ENCODE measurements at regions not wholly inside any gene's neighbourhood (a gene's known extent, or its start where the extent isn't known, plus 50 kb on each side); places are given as distances from the start of the nearest gene placed in this dataset.

- H3K4me3 Mint-ChIP-seq, result no peak overlapping the region
- no peak overlapping the region for H3K27ac Mint-ChIP-seq
- intact Hi-C loops (cut with micrococcal nuclease), result no loop called here
- peaks cover 17% of the 10 kb centered on the region for H3K9me3 Mint-ChIP-seq
- no peaks in the 10 kb centered on the region for H3K4me1 Mint-ChIP-seq (ENCODE audit: low read depth)
- H3K36me3 Mint-ChIP-seq (ENCODE audit: low read depth), result no peaks in the 10 kb centered on the region
- H3K27me3 Mint-ChIP-seq, result no peaks in the 10 kb centered on the region
Observed at GRCh38 chrX:14193547-14193946, 163.9 kb upstream of the GEMIN8 start.

GRCh38 chrX:14173873-14174272 is 144.2 kb upstream of the GEMIN8 start:
- no peaks in the 10 kb centered on the region for H3K27me3 Mint-ChIP-seq
- no peaks in the 10 kb centered on the region for H3K4me1 Mint-ChIP-seq (ENCODE audit: low read depth)
- no peak overlapping the region for H3K27ac Mint-ChIP-seq
- intact Hi-C loops (cut with micrococcal nuclease), result no loop called here
- H3K4me3 Mint-ChIP-seq, result no peak overlapping the region
- H3K36me3 Mint-ChIP-seq (ENCODE audit: low read depth), result no peaks in the 10 kb centered on the region
- no peaks in the 10 kb centered on the region for H3K9me3 Mint-ChIP-seq

- intact Hi-C loops (cut with micrococcal nuclease), result no loop called here
- H3K36me3 Mint-ChIP-seq (ENCODE audit: low read depth), result no peaks in the 10 kb centered on the region
- no peaks in the 10 kb centered on the region for H3K4me1 Mint-ChIP-seq (ENCODE audit: low read depth)
- H3K9me3 Mint-ChIP-seq, result no peaks in the 10 kb centered on the region
- no peak overlapping the region for H3K4me3 Mint-ChIP-seq
- no peaks in the 10 kb centered on the region for H3K27me3 Mint-ChIP-seq
- no peak overlapping the region for H3K27ac Mint-ChIP-seq
Observed at GRCh38 chrX:14164828-14165227, 135.1 kb upstream of the GEMIN8 start.

GRCh38 chrX:14125462-14125861 is 95.8 kb upstream of the GEMIN8 start:
- intact Hi-C loops (cut with micrococcal nuclease), result no loop called here
- no peaks in the 10 kb centered on the region for H3K27me3 Mint-ChIP-seq
- H3K36me3 Mint-ChIP-seq (ENCODE audit: low read depth), result no peaks in the 10 kb centered on the region
- no peaks in the 10 kb centered on the region for H3K9me3 Mint-ChIP-seq
- H3K27ac Mint-ChIP-seq, result no peak overlapping the region
- no peaks in the 10 kb centered on the region for H3K4me1 Mint-ChIP-seq (ENCODE audit: low read depth)
- H3K4me3 Mint-ChIP-seq, result no peak overlapping the region

- intact Hi-C loops (cut with micrococcal nuclease), result no loop called here
- no peaks in the 10 kb centered on the region for H3K9me3 Mint-ChIP-seq
- H3K27ac Mint-ChIP-seq, result no peak overlapping the region
- H3K4me1 Mint-ChIP-seq (ENCODE audit: low read depth), result no peaks in the 10 kb centered on the region
- no peak overlapping the region for H3K4me3 Mint-ChIP-seq
- no peaks in the 10 kb centered on the region for H3K36me3 Mint-ChIP-seq (ENCODE audit: low read depth)
- H3K27me3 Mint-ChIP-seq, result no peaks in the 10 kb centered on the region
Observed at GRCh38 chrX:14124562-14124961, 94.9 kb upstream of the GEMIN8 start.

- no peaks in the 10 kb centered on the region for H3K27me3 Mint-ChIP-seq
- H3K4me3 Mint-ChIP-seq, result no peak overlapping the region
- H3K4me1 Mint-ChIP-seq (ENCODE audit: low read depth), result no peaks in the 10 kb centered on the region
- no peaks in the 10 kb centered on the region for H3K9me3 Mint-ChIP-seq
- intact Hi-C loops (cut with micrococcal nuclease), result loop anchor here (5.0 kb wide), 2 partner anchors 432 to 1147 kb away; partner anchors contain the start of gene GLRA2
- no peaks in the 10 kb centered on the region for H3K36me3 Mint-ChIP-seq (ENCODE audit: low read depth)
- H3K27ac Mint-ChIP-seq, result no peak overlapping the region
Observed at GRCh38 chrX:14095702-14096101, 66.0 kb upstream of the GEMIN8 start.

GRCh38 chrX:14094191-14094590 is 64.5 kb upstream of the GEMIN8 start:
- Mint-ChIP-seq H3K9me3 (no peaks in the 10 kb centered on the region), H3K36me3 (ENCODE audit: low read depth) (no peaks in the 10 kb centered on the region), H3K4me3 (no peak overlapping the region), H3K27ac (no peak overlapping the region), H3K27me3 (no peaks in the 10 kb centered on the region), H3K4me1 (ENCODE audit: low read depth) (no peaks in the 10 kb centered on the region)
- intact Hi-C loops (cut with micrococcal nuclease), result no loop called here

- H3K27ac Mint-ChIP-seq, result no peak overlapping the region
- intact Hi-C loops (cut with micrococcal nuclease), result no loop called here
- H3K9me3 Mint-ChIP-seq, result no peaks in the 10 kb centered on the region
- no peaks in the 10 kb centered on the region for H3K27me3 Mint-ChIP-seq
- H3K36me3 Mint-ChIP-seq (ENCODE audit: low read depth), result no peaks in the 10 kb centered on the region
- no peaks in the 10 kb centered on the region for H3K4me1 Mint-ChIP-seq (ENCODE audit: low read depth)
- no peak overlapping the region for H3K4me3 Mint-ChIP-seq
Observed at GRCh38 chrX:14084466-14084865, 54.8 kb upstream of the GEMIN8 start.

GRCh38 chrX:14083783-14084182 is 54.1 kb upstream of the GEMIN8 start:
- Mint-ChIP-seq H3K27ac (no peak overlapping the region), H3K27me3 (no peaks in the 10 kb centered on the region), H3K4me3 (no peak overlapping the region), H3K36me3 (ENCODE audit: low read depth) (no peaks in the 10 kb centered on the region), H3K4me1 (ENCODE audit: low read depth) (no peaks in the 10 kb centered on the region), H3K9me3 (no peaks in the 10 kb centered on the region)
- intact Hi-C loops (cut with micrococcal nuclease), result no loop called here

GRCh38 chrX:14079891-14080430 is 50.3 kb upstream of the GEMIN8 start:
- Mint-ChIP-seq H3K4me3 (no peak overlapping the region), H3K9me3 (no peaks in the 10 kb centered on the region), H3K27ac (no peak overlapping the region), H3K4me1 (ENCODE audit: low read depth) (no peaks in the 10 kb centered on the region), H3K27me3 (peaks cover 2% of the 10 kb centered on the region), H3K36me3 (ENCODE audit: low read depth) (no peaks in the 10 kb centered on the region)
- intact Hi-C loops (cut with micrococcal nuclease), result no loop called here
